ENCODE measurements at regions not wholly inside any gene's neighbourhood (a gene's known extent, or its start where the extent isn't known, plus 50 kb on each side); places are given as distances from the start of the nearest gene placed in this dataset.

GRCh38 chr1:31510853-31511789 is 65.2 kb upstream of the TINAGL1 start:
- no peak for TF ChIP-seq POLR2AphosphoS5 (IDR thresholded peaks at IDR 0.05; ENCODE audit: low read depth, low read length)
- no peak for TF ChIP-seq CTCF (IDR thresholded peaks at IDR 0.05)
- no peak for TF ChIP-seq SIN3A (IDR thresholded peaks at IDR 0.05; ENCODE audit: borderline replicate concordance, insufficient read depth, low read depth, low read length)

Data from Panc1 (cell line).